GM18951 (cell line): ENCODE measurements at regions not wholly inside any gene's neighbourhood (a gene's known extent, or its start where the extent isn't known, plus 50 kb on each side); places are given as distances from the start of the nearest gene placed in this dataset.

Experiments used
- POLR2A ChIP-seq: IDR thresholded peaks from 4 replicates; pipeline ENCODE4 v1.6.1; 2011; ENCODE audit warnings: mild to moderate bottlenecking; ENCODE audit not compliant: insufficient read length, insufficient read depth; ENCODE audit errors: extremely low read depth
- in situ Hi-C: fragments of 300-500 bp; cut with MboI; formaldehyde crosslinking; loops from one replicate; pipeline ENCODE4 v1.12.0; 2022; ENCODE audit warnings: low sequenced_read_pairs, mixed read lengths, inconsistent platforms; ENCODE audit not compliant: unreplicated experiment

DNA sequence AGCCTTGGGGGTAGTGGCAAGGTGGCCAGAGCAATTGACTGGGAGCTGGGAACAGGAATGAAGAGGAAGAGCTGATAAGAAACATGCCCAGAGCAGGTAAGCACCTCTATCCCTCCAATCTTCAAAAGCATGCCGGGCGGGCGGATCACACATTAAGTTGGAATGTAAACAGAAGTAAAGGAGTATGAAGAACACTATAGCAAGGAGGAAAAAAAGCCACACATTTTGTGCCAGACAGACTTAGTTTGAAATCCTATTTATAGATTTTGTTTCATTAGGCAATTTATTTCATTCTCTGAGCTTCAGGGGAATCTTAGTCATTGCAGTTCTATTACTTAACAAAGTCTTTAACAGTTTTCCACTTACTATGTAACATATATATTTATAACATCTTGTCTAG lies 173.9 kb upstream of the TNC start:
- in situ Hi-C loops = no loop called here
- TF ChIP-seq POLR2A = no peak

DNA sequence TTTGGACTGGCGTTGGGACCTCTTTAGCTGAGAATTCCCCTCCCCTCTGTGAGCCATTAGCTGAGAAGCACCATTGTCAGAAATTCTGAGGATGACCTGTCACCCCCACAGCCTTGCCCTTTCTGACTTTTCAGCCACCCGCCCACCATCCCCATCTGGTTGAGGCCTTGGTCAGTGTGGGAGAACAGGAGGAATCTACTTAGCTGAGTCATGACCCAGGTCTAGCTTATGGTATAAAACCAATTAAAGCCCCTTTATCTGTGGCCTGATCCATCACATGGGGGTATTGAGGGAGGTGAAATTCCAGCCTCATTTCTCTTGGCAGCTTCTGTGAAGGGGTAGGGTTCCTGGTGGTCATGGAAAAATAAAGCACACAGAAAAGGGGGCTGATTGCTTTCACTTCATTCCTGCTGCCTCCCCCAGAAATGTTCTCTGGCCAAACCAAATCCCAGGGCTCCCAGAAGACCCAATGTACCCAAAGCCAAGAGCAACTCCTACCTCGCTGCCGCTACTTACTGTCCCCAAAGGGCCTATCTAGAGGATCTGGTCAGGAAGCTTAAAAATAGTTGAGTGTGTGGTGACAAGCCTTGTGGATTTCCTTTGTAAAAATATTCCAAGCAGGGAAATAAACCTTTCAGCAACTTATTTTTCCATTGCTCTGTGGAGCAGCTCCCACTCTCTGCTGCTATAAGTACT lies 174.8 kb upstream of the TNC start:
- no peak for TF ChIP-seq POLR2A
- in situ Hi-C loops = no loop called here

DNA sequence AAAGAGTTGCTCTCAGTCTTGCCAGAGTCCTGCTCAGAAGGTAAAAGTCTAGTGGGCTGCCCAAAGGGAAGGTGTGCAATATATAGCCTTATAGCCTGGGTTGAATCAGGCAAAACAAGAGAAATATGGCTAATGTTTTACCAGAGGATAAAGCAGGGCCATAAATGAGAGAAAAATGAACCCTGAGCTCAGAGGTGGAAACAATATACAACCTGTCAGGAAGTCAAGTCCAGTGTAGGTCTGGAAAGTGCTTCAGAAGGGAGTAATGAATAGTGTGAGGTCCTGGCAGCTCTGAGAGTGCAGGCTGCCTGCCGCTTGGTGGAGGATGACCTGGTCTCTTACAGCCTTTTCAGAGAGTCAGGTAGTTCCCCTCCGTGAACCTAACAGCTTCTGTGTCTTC lies 177.8 kb upstream of the TNC start:
- TF ChIP-seq POLR2A = no peak
- in situ Hi-C loops = no loop called here

GRCh38 chr9:115296831-115297565 lies 179.0 kb upstream of the TNC start:
- TF ChIP-seq POLR2A = no peak
- in situ Hi-C loops = no loop called here

DNA sequence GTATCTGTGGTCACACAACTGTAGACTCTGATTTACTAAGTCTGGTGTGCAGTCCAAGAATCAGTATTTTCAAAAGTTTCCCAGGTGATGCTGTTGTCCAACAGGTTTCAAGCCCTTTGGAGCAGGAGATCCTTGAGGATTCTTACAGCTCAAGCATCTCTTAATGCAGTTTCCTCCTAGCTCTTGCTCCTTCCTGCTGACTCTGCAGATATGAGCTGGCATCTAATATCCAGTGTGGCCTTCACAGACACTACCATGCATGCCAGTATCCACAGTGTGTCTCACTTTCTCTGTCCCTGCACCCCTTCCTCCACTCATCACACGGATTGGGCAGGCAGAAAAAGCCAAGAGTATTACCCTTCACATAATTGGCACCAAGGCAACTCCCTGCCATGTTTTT lies 182.2 kb upstream of the TNC start:
- in situ Hi-C loops = no loop called here
- no peak for TF ChIP-seq POLR2A

GRCh38 chr9:115300874-115301273 lies 182.9 kb upstream of the TNC start:
- in situ Hi-C loops = no loop called here
- TF ChIP-seq POLR2A = no peak

- TF ChIP-seq POLR2A = no peak
- in situ Hi-C loops = no loop called here
Observed at GRCh38 chr9:115301581-115301980, 183.6 kb upstream of the TNC start.

DNA sequence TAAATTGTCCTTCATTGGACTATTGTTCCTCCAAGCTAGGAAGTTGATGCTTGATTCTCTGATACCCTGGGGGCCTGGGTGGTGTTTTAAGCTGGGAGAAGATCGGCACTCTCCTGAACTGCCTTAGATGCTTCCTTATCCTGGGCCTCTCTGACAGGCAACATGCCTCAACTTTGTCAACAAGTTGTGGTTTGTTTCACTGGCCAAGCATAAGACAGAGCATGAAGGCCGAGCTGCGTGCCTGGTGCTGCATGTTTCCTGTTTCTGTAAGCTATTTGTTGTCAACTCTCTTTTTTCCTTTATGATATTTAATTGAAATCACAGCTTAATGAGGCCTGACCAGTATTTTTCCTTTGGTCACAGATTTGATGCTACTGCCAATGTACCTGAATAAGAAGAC lies 187.6 kb upstream of the TNC start:
- in situ Hi-C loops = no loop called here
- TF ChIP-seq POLR2A = no peak

DNA sequence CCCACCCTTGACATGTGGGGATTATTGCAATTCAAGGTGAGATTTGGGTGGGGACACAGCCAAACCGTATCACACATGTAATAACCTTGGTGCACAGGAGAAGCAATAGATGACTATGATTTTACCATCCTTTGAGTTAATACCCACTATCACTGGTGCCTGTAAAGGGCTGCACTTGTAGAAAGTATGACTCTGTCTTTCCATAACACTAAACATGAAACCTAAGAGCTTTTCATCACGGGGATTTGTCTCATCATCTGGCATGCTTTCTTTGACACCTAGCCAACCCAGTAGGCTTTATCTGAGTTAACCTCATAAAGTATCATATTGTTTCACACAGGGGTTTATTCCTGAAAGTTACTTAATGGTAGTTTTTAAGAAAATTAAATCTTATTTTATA lies 188.9 kb upstream of the TNC start:
- in situ Hi-C loops = no loop called here
- no peak for TF ChIP-seq POLR2A

- TF ChIP-seq POLR2A = no peak
- in situ Hi-C loops = no loop called here
Observed at GRCh38 chr9:115313545-115313944, 195.6 kb upstream of the TNC start.

DNA sequence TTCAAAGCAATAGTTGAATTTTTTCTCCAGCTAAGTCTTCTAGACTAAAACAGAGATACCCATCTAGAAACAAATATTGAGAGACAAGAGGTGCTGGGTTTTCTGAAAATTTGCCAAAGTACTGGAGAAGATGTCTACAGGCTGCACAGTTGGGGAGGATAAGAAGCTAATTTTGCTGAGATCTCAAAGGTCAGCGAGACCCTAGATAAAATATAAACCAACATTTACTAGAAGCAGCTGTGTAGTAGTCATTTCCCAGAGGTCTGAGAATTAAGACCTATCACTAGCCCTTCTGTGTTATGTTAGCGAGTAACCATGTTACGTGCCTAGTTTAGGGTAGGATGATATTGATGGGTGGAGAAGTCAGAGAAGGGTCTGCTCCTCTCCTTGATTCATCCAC lies 208.5 kb upstream of the TNC start:
- TF ChIP-seq POLR2A = no peak
- in situ Hi-C loops = no loop called here

DNA sequence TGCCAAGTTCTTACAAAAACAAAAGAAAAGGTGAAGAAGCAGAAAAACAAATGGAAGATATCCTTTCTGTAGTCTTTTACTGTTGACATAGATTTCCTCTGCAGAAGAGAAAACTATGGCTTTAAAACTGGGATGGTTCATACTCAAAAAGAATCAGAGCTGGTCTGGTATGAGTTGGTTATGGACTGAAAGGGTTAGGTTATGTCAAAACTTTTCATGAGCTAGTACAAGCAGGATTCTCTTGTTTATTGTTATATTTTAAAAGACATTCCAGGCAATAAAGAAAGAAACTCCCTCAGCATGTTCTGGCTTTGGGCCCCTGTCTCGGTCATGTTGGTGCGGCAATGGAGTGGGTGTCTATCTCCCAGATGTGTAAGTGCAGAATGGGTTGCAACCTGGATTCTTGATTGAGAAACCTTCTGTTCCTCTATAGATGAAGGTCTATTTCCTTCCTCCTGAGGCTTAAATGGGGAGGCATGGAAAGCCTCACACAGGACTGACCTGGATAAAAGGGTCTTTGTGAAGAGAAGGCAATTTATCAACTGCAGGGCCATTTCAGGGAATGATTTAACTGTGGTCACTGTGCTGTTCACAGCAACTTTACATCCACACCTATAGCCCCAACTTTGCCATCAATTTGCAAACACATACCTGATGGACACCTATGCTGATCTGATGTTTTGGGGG lies 209.6 kb upstream of the TNC start:
- no peak for TF ChIP-seq POLR2A
- in situ Hi-C loops = no loop called here

- in situ Hi-C loops = no loop called here
- TF ChIP-seq POLR2A = no peak
Observed at GRCh38 chr9:115328228-115328627, 210.3 kb upstream of the TNC start.

- TF ChIP-seq POLR2A = no peak
- in situ Hi-C loops = no loop called here
Observed at GRCh38 chr9:115328677-115329076, 210.7 kb upstream of the TNC start.

DNA sequence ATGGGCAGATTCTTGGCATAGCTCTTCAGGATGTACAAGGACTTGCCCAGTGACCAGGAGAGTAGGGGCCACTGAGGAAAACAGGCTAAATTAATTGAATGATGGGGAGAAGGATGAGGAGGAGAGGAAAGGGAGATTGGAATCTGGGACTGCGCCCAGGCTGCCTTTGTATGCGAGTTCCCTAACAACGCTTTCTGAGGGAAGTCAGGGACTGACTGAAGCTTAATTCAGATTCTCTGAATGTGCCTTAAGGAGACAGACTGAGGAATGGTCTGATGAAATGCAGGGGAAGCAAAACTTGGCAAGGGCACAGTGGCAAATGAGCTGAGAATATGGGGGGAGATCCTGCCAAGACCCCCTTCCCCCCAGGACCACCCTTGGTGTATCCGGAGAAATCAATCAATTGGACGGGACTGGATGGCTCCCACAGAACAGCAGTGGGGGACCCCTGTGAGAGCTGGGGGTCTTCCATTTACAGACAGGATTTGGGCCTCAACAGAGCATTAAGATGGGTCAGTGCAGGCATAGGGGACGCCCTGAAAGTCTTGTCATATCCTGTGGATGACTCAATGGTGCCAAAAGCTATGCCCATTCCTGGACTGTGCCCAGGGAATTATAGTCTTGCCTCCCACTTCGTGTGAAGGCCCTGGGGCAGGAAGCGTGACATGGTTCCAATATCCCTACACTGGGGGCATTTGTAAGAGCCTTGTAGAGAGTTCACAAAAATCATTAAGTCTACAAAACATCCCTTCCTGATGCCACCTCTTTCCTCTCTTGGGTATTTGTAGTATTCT lies 215.5 kb upstream of the TNC start:
- in situ Hi-C loops = no loop called here
- TF ChIP-seq POLR2A = no peak
